OCI-LY1 (cell line): ENCODE measurements at regions not wholly inside any gene's neighbourhood (a gene's known extent, or its start where the extent isn't known, plus 50 kb on each side); places are given as distances from the start of the nearest gene placed in this dataset.

Experiments used
- H2AFZ ChIP-seq: fragments of 200-600 bp; sonication (generic), shearing (Covaris generic); 2 replicates; pipeline ENCODE4 v1.6.0; 2014; ENCODE audit warnings: antibody characterized with exemption, mild to moderate bottlenecking, low read length
- H3F3A ChIP-seq: fragments of 200-600 bp; sonication (generic), shearing (Covaris generic); 2 replicates; pipeline ENCODE4 v1.6.0; 2014; ENCODE audit warnings: mild to moderate bottlenecking, antibody characterized with exemption, low read length, moderate library complexity; ENCODE audit not compliant: insufficient read depth
- H3K27ac ChIP-seq: fragments of 200-600 bp; sonication (generic); 2 replicates; pipeline ENCODE4 v1.5.1; 2014; ENCODE audit warnings: low read length, mixed run types, mild to moderate bottlenecking, low read depth; ENCODE audit not compliant: poor library complexity, severe bottlenecking
- H3K27me3 ChIP-seq: fragments of 200-600 bp; sonication (generic); 2 replicates; pipeline ENCODE4 v1.6.0; 2014; ENCODE audit warnings: antibody characterized with exemption, mild to moderate bottlenecking, low read length, moderate library complexity; ENCODE audit not compliant: insufficient read depth
- H3K36me3 ChIP-seq: fragments of 200-600 bp; sonication (generic); 2 replicates; pipeline ENCODE4 v1.6.1; 2014; ENCODE audit warnings: mild to moderate bottlenecking, antibody characterized with exemption, low read length, moderate library complexity, mixed read lengths; ENCODE audit not compliant: insufficient read depth
- H3K4me1 ChIP-seq: fragments of 200-600 bp; sonication (generic); 2 replicates; pipeline ENCODE4 v1.5.1; 2014; ENCODE audit warnings: mild to moderate bottlenecking, low read length, moderate library complexity; ENCODE audit not compliant: insufficient read depth, severe bottlenecking
- H3K4me2 ChIP-seq: fragments of 200-600 bp; sonication (generic), shearing (Covaris generic); 2 replicates; pipeline ENCODE4 v1.6.1; 2014; ENCODE audit warnings: low read length
- H3K4me3 ChIP-seq: fragments of 200-600 bp; sonication (generic); 2 replicates; pipeline ENCODE4 v1.5.1; 2014; ENCODE audit warnings: low read length, low read depth, mild to moderate bottlenecking, mixed read lengths; ENCODE audit not compliant: poor library complexity, severe bottlenecking
- H3K79me2 ChIP-seq: fragments of 200-600 bp; shearing (Covaris generic); 2 replicates; pipeline ENCODE4 v1.6.1; 2016; ENCODE audit warnings: mixed run types, low read length, mixed read lengths; ENCODE audit not compliant: insufficient read depth
- H3K9ac ChIP-seq: fragments of 200-600 bp; sonication (generic), shearing (Covaris generic); 2 replicates; pipeline ENCODE4 v1.6.1; 2014; ENCODE audit warnings: mild to moderate bottlenecking, low read length, mixed read lengths
- H3K9me2 ChIP-seq: fragments of 200-600 bp; sonication (generic), shearing (Covaris generic); 2 replicates; pipeline ENCODE4 v1.6.1; 2014; ENCODE audit warnings: low read depth, mild to moderate bottlenecking, low read length, mixed read lengths
- H3K9me3 ChIP-seq: fragments of 200-600 bp; shearing (Covaris generic); 2 replicates; pipeline ENCODE4 v1.6.1; 2014; ENCODE audit warnings: low read length, mixed read lengths
- H4K20me1 ChIP-seq: fragments of 200-600 bp; sonication (generic), shearing (Covaris generic); 2 replicates; pipeline ENCODE4 v1.6.0; 2016; ENCODE audit warnings: mild to moderate bottlenecking, low read length; ENCODE audit not compliant: insufficient read depth
- EZH2 ChIP-seq: fragments of 200-600 bp; sonication (generic), shearing (Covaris generic); IDR thresholded peaks from 2 replicates; pipeline ENCODE4 v1.8.0; 2017; ENCODE audit warnings: borderline replicate concordance, mixed run types, mild to moderate bottlenecking, antibody characterized with exemption, low read length, moderate library complexity, mixed read lengths
- TF ChIP-seq, protein P1 (sequence below): fragments of 200-600 bp; sonication (generic), shearing (Covaris generic); IDR thresholded peaks from 2 replicates; pipeline ENCODE4 v1.5.1; 2017; ENCODE audit warnings: mild to moderate bottlenecking, antibody characterized with exemption, low read length, moderate library complexity, mixed read lengths

DNA sequence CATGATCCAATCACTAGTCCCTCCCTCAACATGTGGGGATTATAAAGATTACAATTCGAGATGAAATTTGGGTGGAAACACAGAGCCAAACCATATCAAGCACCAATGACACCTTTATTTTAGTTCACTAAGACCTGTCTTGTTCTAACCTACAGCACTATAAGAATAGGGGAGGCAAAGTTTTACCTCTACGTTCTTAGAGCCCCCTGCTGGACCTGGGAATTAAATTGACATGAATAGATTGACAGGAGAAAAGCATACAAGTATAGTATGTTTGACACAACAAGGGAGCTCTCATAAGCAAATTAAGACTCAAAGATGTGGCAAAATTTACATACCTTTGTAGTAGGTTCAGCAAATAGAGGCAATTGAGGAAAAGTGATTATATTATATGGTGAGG lies 974.4 kb upstream of the ALCAM start:
- Histone ChIP-seq H3K36me3 (no peaks in the 10 kb centered on the region), H3K79me2 (no peaks in the 10 kb centered on the region), H3K4me1 (no peaks in the 10 kb centered on the region), H3K27me3 (no peaks in the 10 kb centered on the region), H3F3A (no peaks in the 10 kb centered on the region; the same call in 1 of the 2 replicates), H3K9ac (no peak overlapping the region), H3K4me3 (no peak overlapping the region), H3K27ac (no peak overlapping the region), H2AFZ (no peak overlapping the region), H3K9me3 (no peaks in the 10 kb centered on the region), H3K4me2 (no peak overlapping the region), H4K20me1 (no peaks in the 10 kb centered on the region), H3K9me2 (no peaks in the 10 kb centered on the region)
- TF ChIP-seq, protein P1, sequence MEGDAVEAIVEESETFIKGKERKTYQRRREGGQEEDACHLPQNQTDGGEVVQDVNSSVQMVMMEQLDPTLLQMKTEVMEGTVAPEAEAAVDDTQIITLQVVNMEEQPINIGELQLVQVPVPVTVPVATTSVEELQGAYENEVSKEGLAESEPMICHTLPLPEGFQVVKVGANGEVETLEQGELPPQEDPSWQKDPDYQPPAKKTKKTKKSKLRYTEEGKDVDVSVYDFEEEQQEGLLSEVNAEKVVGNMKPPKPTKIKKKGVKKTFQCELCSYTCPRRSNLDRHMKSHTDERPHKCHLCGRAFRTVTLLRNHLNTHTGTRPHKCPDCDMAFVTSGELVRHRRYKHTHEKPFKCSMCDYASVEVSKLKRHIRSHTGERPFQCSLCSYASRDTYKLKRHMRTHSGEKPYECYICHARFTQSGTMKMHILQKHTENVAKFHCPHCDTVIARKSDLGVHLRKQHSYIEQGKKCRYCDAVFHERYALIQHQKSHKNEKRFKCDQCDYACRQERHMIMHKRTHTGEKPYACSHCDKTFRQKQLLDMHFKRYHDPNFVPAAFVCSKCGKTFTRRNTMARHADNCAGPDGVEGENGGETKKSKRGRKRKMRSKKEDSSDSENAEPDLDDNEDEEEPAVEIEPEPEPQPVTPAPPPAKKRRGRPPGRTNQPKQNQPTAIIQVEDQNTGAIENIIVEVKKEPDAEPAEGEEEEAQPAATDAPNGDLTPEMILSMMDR, result peak; percentile 37; the same call in 1 of the 2 replicates
- TF ChIP-seq EZH2, result no peak

DNA sequence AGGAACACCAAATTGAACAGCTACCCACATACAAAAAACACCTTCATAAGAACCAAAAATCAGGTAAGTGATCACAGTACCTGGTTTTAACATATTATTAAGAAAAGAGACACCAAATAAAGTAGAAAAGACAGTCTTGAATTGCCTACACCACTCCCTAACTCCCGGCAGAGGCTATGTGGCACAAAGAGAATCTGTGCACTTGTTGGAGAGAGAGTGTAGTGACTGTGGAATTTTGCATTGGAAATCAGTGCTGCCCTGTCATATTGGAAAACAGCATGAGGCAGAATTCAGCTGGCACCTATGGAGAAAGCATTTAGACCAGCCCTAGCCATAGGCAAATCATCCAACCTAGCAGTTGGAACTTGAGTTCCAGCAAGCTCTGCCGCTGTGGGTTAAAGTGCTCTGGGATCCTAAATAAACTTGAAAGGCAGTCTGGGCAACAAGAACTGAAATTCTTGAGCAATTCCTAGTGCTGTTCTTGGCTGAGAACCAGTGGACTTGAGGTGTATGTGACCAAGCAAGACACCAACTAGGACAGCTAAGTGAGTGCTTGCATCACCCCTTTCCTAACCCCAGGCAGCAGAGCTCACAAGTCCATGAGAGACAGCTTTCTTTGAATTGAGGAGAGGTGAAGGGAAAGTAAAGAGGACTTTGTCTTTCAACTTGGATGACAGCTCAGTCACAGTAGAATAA lies 969.6 kb upstream of the ALCAM start:
- no peaks in the 10 kb centered on the region for H4K20me1 ChIP-seq
- no peak overlapping the region for H3K4me2 ChIP-seq
- no peak for TF ChIP-seq EZH2
- TF ChIP-seq, protein P1, result no peak
- no peak overlapping the region for H3K4me3 ChIP-seq
- no peaks in the 10 kb centered on the region for H3K79me2 ChIP-seq
- H3K36me3 ChIP-seq, result no peaks in the 10 kb centered on the region
- no peaks in the 10 kb centered on the region for H3K9me3 ChIP-seq
- no peaks in the 10 kb centered on the region for H3K27me3 ChIP-seq
- no peaks in the 10 kb centered on the region for H3K4me1 ChIP-seq
- no peaks in the 10 kb centered on the region for H3K9me2 ChIP-seq
- H3K9ac ChIP-seq, result no peak overlapping the region
- no peak overlapping the region for H3K27ac ChIP-seq
- H3F3A ChIP-seq, result no peaks in the 10 kb centered on the region; the same call in 1 of the 2 replicates
- H2AFZ ChIP-seq, result no peak overlapping the region

DNA sequence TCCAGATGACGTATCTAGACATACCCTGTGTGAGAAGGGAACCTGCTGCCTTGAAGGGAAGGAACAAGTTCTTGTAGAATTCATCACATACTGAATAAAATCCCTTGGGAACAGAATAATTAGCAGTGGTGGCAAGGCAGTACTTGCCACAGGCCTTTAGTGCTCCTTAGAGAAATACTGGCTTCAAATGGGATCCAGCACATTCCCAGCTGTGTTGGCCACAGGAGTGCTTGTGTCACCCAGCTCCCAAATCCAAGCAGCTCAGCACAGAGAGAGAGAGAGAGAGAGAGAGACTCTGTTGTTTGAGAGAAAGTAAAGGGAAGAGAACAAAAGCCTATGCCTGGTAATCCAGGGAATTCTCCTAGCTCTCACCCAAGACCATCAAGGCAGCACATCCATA lies 969.0 kb upstream of the ALCAM start:
- H3K36me3 ChIP-seq, result no peaks in the 10 kb centered on the region
- H3K4me1 ChIP-seq, result no peaks in the 10 kb centered on the region
- H3K4me3 ChIP-seq, result no peak overlapping the region
- H2AFZ ChIP-seq, result no peak overlapping the region
- H3K27ac ChIP-seq, result no peak overlapping the region
- H3K9me3 ChIP-seq, result no peaks in the 10 kb centered on the region
- H3F3A ChIP-seq, result no peaks in the 10 kb centered on the region; the same call in 1 of the 2 replicates
- no peaks in the 10 kb centered on the region for H4K20me1 ChIP-seq
- no peaks in the 10 kb centered on the region for H3K79me2 ChIP-seq
- TF ChIP-seq, protein P1, result no peak
- no peak for TF ChIP-seq EZH2
- no peak overlapping the region for H3K9ac ChIP-seq
- no peak overlapping the region for H3K4me2 ChIP-seq
- H3K27me3 ChIP-seq, result no peaks in the 10 kb centered on the region
- H3K9me2 ChIP-seq, result no peaks in the 10 kb centered on the region
